GM12878 (cell line): ENCODE measurements at regions not wholly inside any gene's neighbourhood (a gene's known extent, or its start where the extent isn't known, plus 50 kb on each side); places are given as distances from the start of the nearest gene placed in this dataset.

Source experiments
- ATAC-seq: fragments of 200-7000 bp; cut with Tn5 transposase; 3 replicates; pipeline ENCODE4 v1.9.1; 2020; ENCODE audit warnings: mild to moderate bottlenecking, moderate library complexity
- BruUV-seq: library from RNA; stranded (reverse); fragments of 400-500 nt; replicated peaks from 2 replicates; lab custom pipeline; 2021; lab: Mats Ljungman, UMichigan
- CTCF ChIA-PET: fragments of 300-600 bp; sonication (Branson Sonifier 250); formaldehyde crosslinking; extraction: SDS; loops from one replicate; lab custom pipeline; 2021; ENCODE audit warnings: inconsistent platforms; lab: Yijun Ruan, JAX
- POLR2A ChIA-PET: fragments of 350-600 bp; formaldehyde crosslinking; extraction: SDS; loops from one replicate; lab custom pipeline; 2021; ENCODE audit warnings: inconsistent platforms; lab: Charles Lee
- RAD21 ChIA-PET: fragments of 300-600 bp; sonication (Branson Sonifier 250); formaldehyde crosslinking; loops from one replicate; lab custom pipeline; 2023; ENCODE audit warnings: antibody characterized with exemption; ENCODE audit not compliant: unreplicated experiment; lab: Charles Lee
- SMC1A ChIA-PET: fragments of 300-600 bp; sonication (Branson Sonifier 250); formaldehyde crosslinking; loops from one replicate; lab custom pipeline; 2023; ENCODE audit not compliant: unreplicated experiment, uncharacterized antibody; lab: Charles Lee
- DNase-seq: peaks from one replicate; pipeline ENCODE4 v3.0.0-alpha.2; 2011; ENCODE audit warnings: low read depth, low spot score
- FAIRE-seq: peaks from 3 replicates; lab custom pipeline; 2011; peaks lifted over from hg19 to GRCh38; lab: Jason Lieb, UNC
- H2AFZ ChIP-seq: 2 replicates; pipeline ENCODE4 v1.6.0; 2011; ENCODE audit warnings: low read depth, low read length, control low read depth; ENCODE audit not compliant: control insufficient read depth
- H3K27ac ChIP-seq: 2 replicates; pipeline ENCODE4 v1.5.1; 2011; ENCODE audit warnings: control low read depth; ENCODE audit not compliant: control insufficient read depth, insufficient read depth
- H3K27me3 ChIP-seq, 2 experiments: replicated peaks in 1 of 2; 2 replicates each; pipeline versions ENCODE4 v1.6.0 to v1.6.1; 2011; ENCODE audit warnings: low read length in 1 of 2; ENCODE audit not compliant: control insufficient read depth in 2 of 2, insufficient read depth in 2 of 2
- H3K36me3 ChIP-seq, 2 experiments: 2 replicates each; pipeline ENCODE4 v1.5.1; 2011; ENCODE audit warnings: low read length in 1 of 2; ENCODE audit not compliant: control insufficient read depth in 2 of 2, insufficient read depth in 2 of 2
- H3K4me1 ChIP-seq: 2 replicates; pipeline ENCODE4 v1.6.1; 2011; ENCODE audit warnings: mild to moderate bottlenecking, low read length, moderate library complexity, mixed read lengths; ENCODE audit not compliant: control insufficient read depth, insufficient read depth
- H3K4me2 ChIP-seq: 2 replicates; pipeline ENCODE4 v1.6.0; 2011; ENCODE audit warnings: control low read depth; ENCODE audit not compliant: control insufficient read depth, insufficient read depth
- H3K4me3 ChIP-seq: fragments of 200-600 bp; sonication (generic); 2 replicates; pipeline ENCODE4 v1.5.1; 2016
- H3K79me2 ChIP-seq: 2 replicates; pipeline ENCODE4 v1.6.0; 2011; ENCODE audit warnings: low read length; ENCODE audit not compliant: control insufficient read depth, insufficient read depth
- H3K9ac ChIP-seq: 2 replicates; pipeline ENCODE4 v1.8.0; 2011; ENCODE audit warnings: low read length, control low read depth, mixed read lengths; ENCODE audit not compliant: control insufficient read depth, insufficient read depth
- H3K9me3 ChIP-seq: replicated peaks from 3 replicates; pipeline ENCODE4 v1.5.1; 2011; ENCODE audit warnings: mild to moderate bottlenecking, low read length; ENCODE audit not compliant: control insufficient read depth, insufficient read depth
- H4K20me1 ChIP-seq: 2 replicates; pipeline ENCODE4 v1.6.0; 2011; ENCODE audit not compliant: control insufficient read depth, insufficient read depth
- BCL11A ChIP-seq: IDR thresholded peaks from 2 replicates; pipeline ENCODE4 v1.6.1; 2011; ENCODE audit warnings: low read depth, low read length
- EGR1 ChIP-seq, 2 experiments: IDR thresholded peaks; 1 replicate in 1 of 2; 2 replicates in 1 of 2; pipeline ENCODE4 v1.6.1; 2011 to 2012; ENCODE audit warnings: low read depth in 2 of 2, low read length in 2 of 2, borderline replicate concordance in 1 of 2, mild to moderate bottlenecking in 1 of 2, moderate library complexity in 1 of 2
- ETV6 ChIP-seq, 2 experiments: fragments of 450-650 bp in 1 of 2; IDR thresholded peaks in 1 of 2; conservative IDR thresholded peaks in 1 of 2; 2 replicates each; pipeline ENCODE4 v1.6.1; 2014; ENCODE audit warnings: antibody characterized with exemption in 1 of 2, borderline replicate concordance in 1 of 2, low read depth in 1 of 2, mild to moderate bottlenecking in 1 of 2, moderate library complexity in 1 of 2
- PAX8 ChIP-seq: fragments of 450-650 bp; IDR thresholded peaks from 2 replicates; pipeline ENCODE4 v1.6.1; 2017; ENCODE audit warnings: mild to moderate bottlenecking, moderate library complexity
- RAD21 ChIP-seq: IDR thresholded peaks from 2 replicates; pipeline ENCODE4 v1.6.1; 2011; ENCODE audit warnings: mild to moderate bottlenecking, low read depth, low read length, moderate library complexity; ENCODE audit not compliant: insufficient read depth
- SIN3A ChIP-seq: IDR thresholded peaks from 2 replicates; pipeline ENCODE4 v1.6.1; 2012; ENCODE audit warnings: low read depth, low read length, improper control_type of control experiment
- ZNF207 ChIP-seq: fragments of 450-650 bp; IDR thresholded peaks from 2 replicates; pipeline ENCODE4 v1.6.1; 2014; ENCODE audit warnings: antibody characterized with exemption, mild to moderate bottlenecking, borderline replicate concordance
- WGBS: methylation state at CpG from one replicate; pipeline ENCODE4 v1.1.6; 2016; ENCODE audit warnings: low lambda C conversion rate; ENCODE audit not compliant: insufficient replicate concordance, insufficient coverage; ENCODE audit errors: missing lambda C conversion rate; 5-methylcytosine and 5-hydroxymethylcytosine counted together
- in situ Hi-C: fragments of 300-500 bp; cut with MboI; formaldehyde crosslinking; loops from 9 replicates; pipeline ENCODE4 v1.14.3; 2018; ENCODE audit warnings: mixed read lengths
- intact Hi-C: fragments of 100-400 bp; cut with micrococcal nuclease; formaldehyde crosslinking; loops from one replicate; pipeline ENCODE4 v1.14.2; 2022; ENCODE audit not compliant: unreplicated experiment
- TF ChIP-seq, protein P1 (sequence below): IDR thresholded peaks from 2 replicates; pipeline ENCODE4 v1.6.1; 2012; ENCODE audit warnings: low read depth, low read length, improper control_type of control experiment
- TF ChIP-seq, protein P2 (sequence below): IDR thresholded peaks from 2 replicates; pipeline ENCODE4 v1.6.1; 2011; ENCODE audit warnings: low read depth, mild to moderate bottlenecking, low read length, moderate library complexity, borderline replicate concordance; ENCODE audit errors: extremely low read depth
- TF ChIP-seq, protein P3 (sequence below): fragments of 450-650 bp; formaldehyde crosslinking; IDR thresholded peaks from 2 replicates; pipeline ENCODE4 v1.4.0; 2022; ENCODE audit warnings: mild to moderate bottlenecking, moderate library complexity
- TF ChIP-seq, protein P4 (sequence below): fragments of 450-650 bp; IDR thresholded peaks from 2 replicates; pipeline ENCODE4 v1.6.1; 2016; ENCODE audit warnings: mild to moderate bottlenecking, moderate library complexity, borderline replicate concordance
- TF ChIP-seq, protein P5 (sequence below): IDR thresholded peaks from 2 replicates; pipeline ENCODE4 v1.6.1; 2011; ENCODE audit warnings: mild to moderate bottlenecking, low read depth, low read length, moderate library complexity; ENCODE audit not compliant: insufficient replicate concordance

DNA sequence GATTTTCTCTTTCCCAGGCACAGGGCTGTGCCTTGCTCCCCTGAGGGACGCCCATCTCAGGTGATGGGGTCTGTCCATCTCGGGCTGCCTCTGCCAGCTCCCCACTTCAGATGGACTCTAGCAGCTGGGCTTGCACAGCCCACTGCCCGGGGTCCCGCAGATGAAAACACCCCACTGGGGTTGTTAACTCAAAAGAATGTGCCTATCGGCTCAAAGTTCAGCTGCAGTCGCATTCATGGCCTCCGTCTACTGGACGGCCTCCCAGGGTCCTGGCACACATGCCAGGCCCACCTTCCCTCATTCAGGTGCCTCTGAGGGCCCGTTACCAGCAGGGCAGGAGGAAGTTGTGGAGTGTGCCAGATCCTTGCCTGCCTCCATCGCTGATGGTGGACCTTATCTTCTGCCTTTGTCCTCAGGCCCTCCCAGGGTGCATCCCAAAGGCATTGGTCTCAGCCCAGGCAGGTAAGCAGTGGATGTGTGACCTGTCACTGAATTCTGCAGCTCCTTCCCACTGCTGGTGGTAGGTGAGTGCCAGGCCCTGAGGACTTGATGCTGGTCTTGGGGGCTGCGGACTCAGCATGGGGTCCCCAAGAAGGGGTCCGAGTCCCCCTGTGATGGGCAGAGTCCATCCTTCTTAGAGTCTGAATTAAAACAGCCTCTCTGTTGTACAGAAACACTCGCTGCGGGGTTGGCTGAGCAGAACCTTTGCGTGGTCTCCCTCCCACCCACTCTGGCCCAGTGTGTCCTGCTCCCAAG lies 324.6 kb upstream of the DIO3 start:
- Histone ChIP-seq H3K79me2 (no peaks in the 10 kb centered on the region), H3K36me3 (no peaks in the 10 kb centered on the region), H3K4me3 (no peak overlapping the region), H3K9me3 (no peaks in the 10 kb centered on the region), H3K27me3 (no peaks in the 10 kb centered on the region), H3K27ac (no peak overlapping the region), H3K4me2 (no peak overlapping the region), H3K4me1 (no peaks in the 10 kb centered on the region), H2AFZ (no peak overlapping the region), H3K9ac (no peak overlapping the region), H4K20me1 (no peaks in the 10 kb centered on the region)
- in situ Hi-C loops: no loop called here
- no peak for ATAC-seq
- no peak for FAIRE-seq
- POLR2A ChIA-PET: no interaction called here
- RAD21 ChIA-PET: no interaction called here
- WGBS: 27% methylated on average over 15 of the region's 15 CpGs
- SMC1A ChIA-PET: no interaction called here
- no TSS peak for BruUV-seq
- CTCF ChIA-PET: no interaction called here
- DNase-seq: no peak
- intact Hi-C loops: loop anchor here (10.0 kb wide), 1 partner anchor 382 kb away; no protein-coding TSS in a partner anchor
- TF ChIP-seq PAX8 (no peak), BCL11A (no peak), ETV6 (conservative IDR thresholded peaks at IDR 0.05 in 1 of 2, IDR thresholded peaks at IDR 0.05 in 1 of 2; ENCODE audit: borderline replicate concordance in 1 of 2, low read depth in 1 of 2) (no peak), ZNF207 (no peak), EGR1 (IDR thresholded peaks at IDR 0.05; ENCODE audit: borderline replicate concordance in 1 of 2, low read depth in 2 of 2, low read length in 2 of 2) (no peak), RAD21 (no peak), SIN3A (no peak)
- TF ChIP-seq, protein P1, sequence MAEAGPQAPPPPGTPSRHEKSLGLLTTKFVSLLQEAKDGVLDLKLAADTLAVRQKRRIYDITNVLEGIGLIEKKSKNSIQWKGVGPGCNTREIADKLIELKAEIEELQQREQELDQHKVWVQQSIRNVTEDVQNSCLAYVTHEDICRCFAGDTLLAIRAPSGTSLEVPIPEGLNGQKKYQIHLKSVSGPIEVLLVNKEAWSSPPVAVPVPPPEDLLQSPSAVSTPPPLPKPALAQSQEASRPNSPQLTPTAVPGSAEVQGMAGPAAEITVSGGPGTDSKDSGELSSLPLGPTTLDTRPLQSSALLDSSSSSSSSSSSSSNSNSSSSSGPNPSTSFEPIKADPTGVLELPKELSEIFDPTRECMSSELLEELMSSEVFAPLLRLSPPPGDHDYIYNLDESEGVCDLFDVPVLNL: no peak
- TF ChIP-seq, protein P2, sequence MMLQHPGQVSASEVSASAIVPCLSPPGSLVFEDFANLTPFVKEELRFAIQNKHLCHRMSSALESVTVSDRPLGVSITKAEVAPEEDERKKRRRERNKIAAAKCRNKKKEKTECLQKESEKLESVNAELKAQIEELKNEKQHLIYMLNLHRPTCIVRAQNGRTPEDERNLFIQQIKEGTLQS: no peak
- TF ChIP-seq, protein P3, sequence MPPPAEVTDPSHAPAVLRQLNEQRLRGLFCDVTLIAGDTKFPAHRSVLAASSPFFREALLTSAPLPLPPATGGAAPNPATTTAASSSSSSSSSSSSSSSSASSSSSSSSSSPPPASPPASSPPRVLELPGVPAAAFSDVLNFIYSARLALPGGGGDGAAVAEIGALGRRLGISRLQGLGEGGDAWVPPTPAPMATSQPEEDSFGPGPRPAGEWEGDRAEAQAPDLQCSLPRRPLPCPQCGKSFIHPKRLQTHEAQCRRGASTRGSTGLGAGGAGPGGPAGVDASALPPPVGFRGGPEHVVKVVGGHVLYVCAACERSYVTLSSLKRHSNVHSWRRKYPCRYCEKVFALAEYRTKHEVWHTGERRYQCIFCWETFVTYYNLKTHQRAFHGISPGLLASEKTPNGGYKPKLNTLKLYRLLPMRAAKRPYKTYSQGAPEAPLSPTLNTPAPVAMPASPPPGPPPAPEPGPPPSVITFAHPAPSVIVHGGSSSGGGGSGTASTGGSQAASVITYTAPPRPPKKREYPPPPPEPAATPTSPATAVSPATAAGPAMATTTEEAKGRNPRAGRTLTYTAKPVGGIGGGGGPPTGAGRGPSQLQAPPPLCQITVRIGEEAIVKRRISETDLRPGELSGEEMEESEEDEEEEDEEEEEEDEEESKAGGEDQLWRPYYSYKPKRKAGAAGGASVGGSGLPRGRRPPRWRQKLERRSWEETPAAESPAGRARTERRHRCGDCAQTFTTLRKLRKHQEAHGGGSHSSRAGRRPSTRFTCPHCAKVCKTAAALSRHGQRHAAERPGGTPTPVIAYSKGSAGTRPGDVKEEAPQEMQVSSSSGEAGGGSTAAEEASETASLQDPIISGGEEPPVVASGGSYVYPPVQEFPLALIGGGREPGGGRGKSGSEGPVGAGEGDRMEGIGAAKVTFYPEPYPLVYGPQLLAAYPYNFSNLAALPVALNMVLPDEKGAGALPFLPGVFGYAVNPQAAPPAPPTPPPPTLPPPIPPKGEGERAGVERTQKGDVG: no peak
- TF ChIP-seq, protein P4, sequence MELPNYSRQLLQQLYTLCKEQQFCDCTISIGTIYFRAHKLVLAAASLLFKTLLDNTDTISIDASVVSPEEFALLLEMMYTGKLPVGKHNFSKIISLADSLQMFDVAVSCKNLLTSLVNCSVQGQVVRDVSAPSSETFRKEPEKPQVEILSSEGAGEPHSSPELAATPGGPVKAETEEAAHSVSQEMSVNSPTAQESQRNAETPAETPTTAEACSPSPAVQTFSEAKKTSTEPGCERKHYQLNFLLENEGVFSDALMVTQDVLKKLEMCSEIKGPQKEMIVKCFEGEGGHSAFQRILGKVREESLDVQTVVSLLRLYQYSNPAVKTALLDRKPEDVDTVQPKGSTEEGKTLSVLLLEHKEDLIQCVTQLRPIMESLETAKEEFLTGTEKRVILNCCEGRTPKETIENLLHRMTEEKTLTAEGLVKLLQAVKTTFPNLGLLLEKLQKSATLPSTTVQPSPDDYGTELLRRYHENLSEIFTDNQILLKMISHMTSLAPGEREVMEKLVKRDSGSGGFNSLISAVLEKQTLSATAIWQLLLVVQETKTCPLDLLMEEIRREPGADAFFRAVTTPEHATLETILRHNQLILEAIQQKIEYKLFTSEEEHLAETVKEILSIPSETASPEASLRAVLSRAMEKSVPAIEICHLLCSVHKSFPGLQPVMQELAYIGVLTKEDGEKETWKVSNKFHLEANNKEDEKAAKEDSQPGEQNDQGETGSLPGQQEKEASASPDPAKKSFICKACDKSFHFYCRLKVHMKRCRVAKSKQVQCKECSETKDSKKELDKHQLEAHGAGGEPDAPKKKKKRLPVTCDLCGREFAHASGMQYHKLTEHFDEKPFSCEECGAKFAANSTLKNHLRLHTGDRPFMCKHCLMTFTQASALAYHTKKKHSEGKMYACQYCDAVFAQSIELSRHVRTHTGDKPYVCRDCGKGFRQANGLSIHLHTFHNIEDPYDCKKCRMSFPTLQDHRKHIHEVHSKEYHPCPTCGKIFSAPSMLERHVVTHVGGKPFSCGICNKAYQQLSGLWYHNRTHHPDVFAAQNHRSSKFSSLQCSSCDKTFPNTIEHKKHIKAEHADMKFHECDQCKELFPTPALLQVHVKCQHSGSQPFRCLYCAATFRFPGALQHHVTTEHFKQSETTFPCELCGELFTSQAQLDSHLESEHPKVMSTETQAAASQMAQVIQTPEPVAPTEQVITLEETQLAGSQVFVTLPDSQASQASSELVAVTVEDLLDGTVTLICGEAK: no peak
- TF ChIP-seq, protein P5, sequence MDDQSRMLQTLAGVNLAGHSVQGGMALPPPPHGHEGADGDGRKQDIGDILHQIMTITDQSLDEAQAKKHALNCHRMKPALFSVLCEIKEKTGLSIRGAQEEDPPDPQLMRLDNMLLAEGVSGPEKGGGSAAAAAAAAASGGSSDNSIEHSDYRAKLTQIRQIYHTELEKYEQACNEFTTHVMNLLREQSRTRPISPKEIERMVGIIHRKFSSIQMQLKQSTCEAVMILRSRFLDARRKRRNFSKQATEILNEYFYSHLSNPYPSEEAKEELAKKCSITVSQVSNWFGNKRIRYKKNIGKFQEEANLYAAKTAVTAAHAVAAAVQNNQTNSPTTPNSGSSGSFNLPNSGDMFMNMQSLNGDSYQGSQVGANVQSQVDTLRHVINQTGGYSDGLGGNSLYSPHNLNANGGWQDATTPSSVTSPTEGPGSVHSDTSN: no peak
